ENCODE measurements at regions not wholly inside any gene's neighbourhood (a gene's known extent, or its start where the extent isn't known, plus 50 kb on each side); places are given as distances from the start of the nearest gene placed in this dataset.

DNA sequence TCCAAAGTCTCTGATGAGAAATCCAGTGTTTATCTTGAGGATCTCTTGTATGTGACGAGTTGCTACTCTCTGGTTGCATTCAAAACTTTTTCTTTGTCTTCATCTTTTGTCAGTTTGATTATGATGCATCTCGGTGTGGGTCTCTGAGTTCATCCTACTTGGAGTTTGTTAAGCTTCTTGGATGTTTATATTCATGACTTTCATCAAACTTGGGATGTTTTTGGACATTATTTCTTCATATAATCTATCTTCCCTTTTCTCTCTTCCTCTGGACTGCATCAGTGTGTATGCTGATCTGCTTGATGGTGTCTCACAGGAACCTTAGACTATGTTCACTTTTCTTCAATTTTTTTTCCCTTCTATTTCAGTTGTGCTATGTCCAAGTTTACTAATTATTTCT lies 320.4 kb downstream of the TLE3 start:
- TF ChIP-seq, protein P1, sequence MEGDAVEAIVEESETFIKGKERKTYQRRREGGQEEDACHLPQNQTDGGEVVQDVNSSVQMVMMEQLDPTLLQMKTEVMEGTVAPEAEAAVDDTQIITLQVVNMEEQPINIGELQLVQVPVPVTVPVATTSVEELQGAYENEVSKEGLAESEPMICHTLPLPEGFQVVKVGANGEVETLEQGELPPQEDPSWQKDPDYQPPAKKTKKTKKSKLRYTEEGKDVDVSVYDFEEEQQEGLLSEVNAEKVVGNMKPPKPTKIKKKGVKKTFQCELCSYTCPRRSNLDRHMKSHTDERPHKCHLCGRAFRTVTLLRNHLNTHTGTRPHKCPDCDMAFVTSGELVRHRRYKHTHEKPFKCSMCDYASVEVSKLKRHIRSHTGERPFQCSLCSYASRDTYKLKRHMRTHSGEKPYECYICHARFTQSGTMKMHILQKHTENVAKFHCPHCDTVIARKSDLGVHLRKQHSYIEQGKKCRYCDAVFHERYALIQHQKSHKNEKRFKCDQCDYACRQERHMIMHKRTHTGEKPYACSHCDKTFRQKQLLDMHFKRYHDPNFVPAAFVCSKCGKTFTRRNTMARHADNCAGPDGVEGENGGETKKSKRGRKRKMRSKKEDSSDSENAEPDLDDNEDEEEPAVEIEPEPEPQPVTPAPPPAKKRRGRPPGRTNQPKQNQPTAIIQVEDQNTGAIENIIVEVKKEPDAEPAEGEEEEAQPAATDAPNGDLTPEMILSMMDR (IDR thresholded peaks at IDR 0.05; ENCODE audit: borderline replicate concordance, extremely low read depth, low read length, poor library complexity, severe bottlenecking): no peak
- TF ChIP-seq EZH2 (IDR thresholded peaks at IDR 0.05; ENCODE audit: borderline replicate concordance, low read depth, low read length, severe bottlenecking): no peak
